Muscle layer of duodenum (tissue), 2 donors: ENCODE measurements at regions not wholly inside any gene's neighbourhood (a gene's known extent, or its start where the extent isn't known, plus 50 kb on each side); places are given as distances from the start of the nearest gene placed in this dataset.
"Not testable (repeated sequence)": the region's sequence is repeated elsewhere in the genome, so short reads cannot be mapped to it uniquely, and the experiment has no call there.

Experiments
- H3K27ac ChIP-seq: one replicate; pipeline ENCODE4 v1.7.0; 2013; ENCODE audit warnings: mild to moderate bottlenecking, low read length
- H3K27me3 ChIP-seq: one replicate; pipeline ENCODE4 v1.7.0; 2013; ENCODE audit warnings: low read depth, mild to moderate bottlenecking, control low read depth, low read length
- H3K36me3 ChIP-seq, 2 donors: one replicate each; pipeline ENCODE4 v1.7.0; 2013; ENCODE audit warnings: low read length in 2 of 2, control low read depth in 1 of 2, mild to moderate bottlenecking in 1 of 2; ENCODE audit not compliant: insufficient read depth in 2 of 2, control insufficient read depth in 1 of 2
- H3K4me1 ChIP-seq, 2 donors: one replicate each; pipeline ENCODE4 v1.7.0; 2013; ENCODE audit warnings: low read length in 2 of 2, mild to moderate bottlenecking in 2 of 2, control low read depth in 1 of 2, moderate library complexity in 1 of 2; ENCODE audit not compliant: insufficient read depth in 2 of 2, control insufficient read depth in 1 of 2
- H3K4me3 ChIP-seq, 2 donors: one replicate each; pipeline ENCODE4 v1.7.0; 2013; ENCODE audit warnings: low read length in 2 of 2, low read depth in 1 of 2, mild to moderate bottlenecking in 1 of 2
- H3K9me3 ChIP-seq, 2 donors: one replicate each; pipeline ENCODE4 v1.7.0; 2013; ENCODE audit warnings: low read length in 2 of 2, control low read depth in 1 of 2, mild to moderate bottlenecking in 1 of 2; ENCODE audit not compliant: control insufficient read depth in 1 of 2
- donor health status: healthy.

DNA sequence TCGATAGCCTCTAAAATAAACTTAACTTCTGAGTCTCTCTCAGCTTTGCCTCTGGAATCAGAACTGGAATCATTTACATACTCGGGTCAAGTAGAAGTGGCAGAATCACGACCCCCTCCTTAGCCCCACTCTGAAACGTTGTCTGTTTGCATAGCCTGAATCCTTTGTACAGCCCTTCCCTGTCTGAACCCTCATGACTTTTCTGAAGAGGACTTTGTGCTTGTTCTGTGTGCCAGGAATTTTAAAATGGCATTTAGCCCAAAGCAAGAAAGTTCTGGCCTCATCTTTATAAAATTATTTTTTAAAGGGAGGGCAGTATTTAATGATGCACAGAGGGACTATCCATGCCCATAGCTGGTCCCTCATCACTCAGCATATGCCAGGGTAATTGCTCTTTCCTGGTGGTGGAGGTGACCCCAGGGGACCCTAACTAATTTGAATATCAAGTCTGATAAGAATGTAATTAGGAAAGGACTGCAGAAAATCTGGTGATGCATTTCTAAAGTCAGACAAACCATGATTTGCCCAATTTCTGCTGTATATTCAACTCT is 342.7 kb upstream of the TNRC6C start:
- no peaks in the 10 kb centered on the region for H3K27me3 ChIP-seq
- H3K27ac ChIP-seq: no peak overlapping the region
- no peaks in the 10 kb centered on the region for H3K9me3 ChIP-seq
- no peak overlapping the region for H3K4me3 ChIP-seq
- no peaks in the 10 kb centered on the region for H3K36me3 ChIP-seq
- no peaks in the 10 kb centered on the region for H3K4me1 ChIP-seq

DNA sequence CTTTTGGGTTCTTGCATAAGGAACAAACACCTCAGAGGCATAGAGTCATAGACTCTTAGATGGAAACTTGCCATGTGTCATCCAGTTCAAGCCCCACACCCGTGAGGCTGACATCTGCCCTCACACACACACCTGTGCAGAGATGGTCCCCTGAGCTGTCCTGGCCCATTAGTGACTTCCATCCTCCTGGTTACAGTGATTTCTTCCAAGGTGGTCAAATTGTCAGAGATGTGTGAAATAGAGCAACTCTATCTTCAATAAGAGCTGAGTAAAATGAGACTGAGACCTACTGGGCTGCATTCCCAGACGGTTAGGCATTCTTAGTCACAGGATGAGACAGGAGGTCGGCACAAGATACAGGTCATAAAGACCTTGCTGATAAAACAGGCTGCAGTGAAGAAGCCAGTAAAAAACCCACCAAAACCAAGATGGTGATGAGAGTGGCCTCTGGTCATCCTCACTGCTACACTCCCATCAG is 342.2 kb upstream of the TNRC6C start:
- H3K36me3 ChIP-seq: no peaks in the 10 kb centered on the region
- H3K27ac ChIP-seq: no peak overlapping the region
- no peak overlapping the region for H3K4me3 ChIP-seq
- no peaks in the 10 kb centered on the region for H3K9me3 ChIP-seq
- no peaks in the 10 kb centered on the region for H3K4me1 ChIP-seq
- H3K27me3 ChIP-seq: no peaks in the 10 kb centered on the region

GRCh38 chr17:77617516-77617915 is 341.0 kb upstream of the TNRC6C start:
- H3K36me3 ChIP-seq: no peaks in the 10 kb centered on the region
- H3K27ac ChIP-seq: no peak overlapping the region
- H3K4me1 ChIP-seq: no peaks in the 10 kb centered on the region
- no peaks in the 10 kb centered on the region for H3K27me3 ChIP-seq
- H3K9me3 ChIP-seq: no peaks in the 10 kb centered on the region
- H3K4me3 ChIP-seq: no peak overlapping the region

DNA sequence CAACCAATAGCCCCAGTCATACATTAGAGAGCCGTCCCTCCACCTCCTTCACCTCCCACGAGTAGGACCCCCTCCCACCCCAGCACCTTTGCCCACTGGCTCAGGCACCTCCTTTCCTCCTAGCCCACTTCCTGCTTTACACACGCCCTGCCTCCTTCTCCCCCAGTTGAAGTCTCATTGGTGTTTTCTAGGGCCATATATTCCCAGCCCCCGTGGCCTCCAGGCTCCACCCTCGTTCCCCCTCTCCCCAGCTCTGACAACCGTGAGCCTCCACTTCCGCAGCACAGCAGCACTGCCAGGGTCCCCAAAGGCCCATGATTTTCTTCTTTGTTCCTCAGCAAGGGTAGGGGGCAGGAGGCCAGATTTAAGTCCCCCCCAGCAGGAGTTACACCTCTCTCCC is 340.3 kb upstream of the TNRC6C start:
- Histone ChIP-seq H3K27ac (no peak overlapping the region), H3K9me3 (no peaks in the 10 kb centered on the region), H3K4me1 (no peaks in the 10 kb centered on the region), H3K27me3 (no peaks in the 10 kb centered on the region), H3K4me3 (no peak overlapping the region), H3K36me3 (no peaks in the 10 kb centered on the region)

DNA sequence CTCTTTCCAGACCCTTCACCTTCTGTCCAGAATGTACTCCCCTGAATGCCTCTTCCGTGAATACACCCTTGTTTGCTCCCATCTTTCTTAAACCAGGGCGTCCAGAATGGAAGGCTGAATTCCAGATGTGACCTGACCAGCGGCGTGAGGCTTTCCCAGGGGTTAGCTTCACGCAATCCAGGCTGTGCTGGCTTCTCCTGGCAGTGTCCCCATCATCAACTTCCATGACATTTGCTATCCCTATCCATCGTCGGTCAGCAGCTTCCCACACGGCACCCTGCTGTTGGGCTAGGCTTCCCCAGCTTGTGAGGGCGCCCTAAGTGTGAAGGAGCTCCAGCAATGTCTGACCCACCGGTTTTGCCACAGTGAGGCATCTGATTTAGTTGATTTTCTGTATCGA is 339.8 kb upstream of the TNRC6C start:
- Histone ChIP-seq H3K27ac (no peak overlapping the region), H3K4me1 (no peaks in the 10 kb centered on the region), H3K9me3 (no peaks in the 10 kb centered on the region), H3K4me3 (no peak overlapping the region), H3K36me3 (no peaks in the 10 kb centered on the region), H3K27me3 (no peaks in the 10 kb centered on the region)

- no peaks in the 10 kb centered on the region for H3K27me3 ChIP-seq
- H3K36me3 ChIP-seq: no peaks in the 10 kb centered on the region
- H3K4me1 ChIP-seq: no peaks in the 10 kb centered on the region
- no peak overlapping the region for H3K27ac ChIP-seq
- no peaks in the 10 kb centered on the region for H3K9me3 ChIP-seq
- H3K4me3 ChIP-seq: no peak overlapping the region
Measured at GRCh38 chr17:77619326-77619725, 339.2 kb upstream of the TNRC6C start.

DNA sequence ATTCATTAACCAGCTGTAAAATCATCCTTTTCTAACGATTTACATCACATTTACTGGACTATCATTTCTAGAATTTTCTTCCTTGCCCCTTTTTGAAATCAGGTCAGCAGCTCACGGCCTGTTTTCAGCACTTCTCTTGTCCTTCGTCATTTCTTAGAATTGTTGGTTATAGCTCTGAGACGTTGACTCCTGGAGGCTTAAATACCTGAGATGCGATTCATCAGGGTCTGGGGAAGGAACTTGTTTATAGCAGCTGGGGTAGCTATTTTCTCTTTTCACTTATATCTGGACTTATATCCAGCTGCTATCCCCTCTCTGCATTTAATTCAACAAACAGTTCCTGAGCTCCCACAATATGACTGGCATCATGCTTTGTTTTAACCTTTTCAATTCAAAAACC is 338.7 kb upstream of the TNRC6C start:
- no peak overlapping the region for H3K4me3 ChIP-seq
- no peaks in the 10 kb centered on the region for H3K36me3 ChIP-seq
- no peaks in the 10 kb centered on the region for H3K4me1 ChIP-seq
- H3K27ac ChIP-seq: no peak overlapping the region
- no peaks in the 10 kb centered on the region for H3K27me3 ChIP-seq
- H3K9me3 ChIP-seq: no peaks in the 10 kb centered on the region

- Histone ChIP-seq H3K9me3 (no peaks in the 10 kb centered on the region), H3K27me3 (no peaks in the 10 kb centered on the region), H3K36me3 (no peaks in the 10 kb centered on the region), H3K4me1 (no peaks in the 10 kb centered on the region), H3K4me3 (no peak overlapping the region), H3K27ac (no peak overlapping the region)
Measured at GRCh38 chr17:77620282-77620681, 338.2 kb upstream of the TNRC6C start.

GRCh38 chr17:77622084-77622483 is 336.4 kb upstream of the TNRC6C start:
- not testable (repeated sequence) for H3K4me1 ChIP-seq, H3K36me3 ChIP-seq, H3K27ac ChIP-seq, H3K27me3 ChIP-seq, H3K4me3 ChIP-seq, H3K9me3 ChIP-seq

GRCh38 chr17:77622647-77623046 is 335.9 kb upstream of the TNRC6C start:
- Histone ChIP-seq H3K4me1 (no peaks in the 10 kb centered on the region), H3K27ac (no peak overlapping the region), H3K27me3 (no peaks in the 10 kb centered on the region), H3K9me3 (peaks cover 0 to 7% of the 10 kb centered on the region in 2 donors), H3K4me3 (no peak overlapping the region), H3K36me3 (no peaks in the 10 kb centered on the region)

GRCh38 chr17:77623321-77623720 is 335.2 kb upstream of the TNRC6C start:
- not testable (repeated sequence) for H3K36me3 ChIP-seq, H3K27ac ChIP-seq, H3K9me3 ChIP-seq, H3K27me3 ChIP-seq, H3K4me3 ChIP-seq, H3K4me1 ChIP-seq

- Histone ChIP-seq H3K4me3 (no peak overlapping the region), H3K9me3 (peaks cover 0 to 8% of the 10 kb centered on the region in 2 donors), H3K4me1 (no peaks in the 10 kb centered on the region), H3K27me3 (no peaks in the 10 kb centered on the region), H3K27ac (no peak overlapping the region), H3K36me3 (no peaks in the 10 kb centered on the region)
Measured at GRCh38 chr17:77628035-77628434, 330.5 kb upstream of the TNRC6C start.
